ENCODE measurements at regions not wholly inside any gene's neighbourhood (a gene's known extent, or its start where the extent isn't known, plus 50 kb on each side); places are given as distances from the start of the nearest gene placed in this dataset.
"Not testable (repeated sequence)": the region's sequence is repeated elsewhere in the genome, so short reads cannot be mapped to it uniquely, and the experiment has no call there.

GRCh38 chr11:80257319-80258015 is 816.6 kb upstream of the TENM4 start:
- TF ChIP-seq SP1 (IDR thresholded peaks at IDR 0.05); SUZ12 (IDR thresholded peaks at IDR 0.05); TARDBP (IDR thresholded peaks at IDR 0.05); BHLHE40 (IDR thresholded peaks at IDR 0.05; ENCODE audit: borderline replicate concordance); FOXM1 (IDR thresholded peaks at IDR 0.05; ENCODE audit: borderline replicate concordance); FOXA1 (IDR thresholded peaks at IDR 0.05); NFRKB (IDR thresholded peaks at IDR 0.05); ELF4 (IDR thresholded peaks at IDR 0.05); ARNT (IDR thresholded peaks at IDR 0.05); HDGF (IDR thresholded peaks at IDR 0.05; ENCODE audit: borderline replicate concordance): not testable (repeated sequence)
